ENCODE measurements at regions not wholly inside any gene's neighbourhood (a gene's known extent, or its start where the extent isn't known, plus 50 kb on each side); places are given as distances from the start of the nearest gene placed in this dataset.
"Not testable (repeated sequence)": the region's sequence is repeated elsewhere in the genome, so short reads cannot be mapped to it uniquely, and the experiment has no call there.

- DNase-seq (ENCODE audit: low read depth) = no peak
These were observed 66.7 kb upstream of the MYO3A start for GRCh38 chr10:25867321-25867720.

- DNase-seq (ENCODE audit: low read depth) = no peak
These were observed 64.9 kb upstream of the MYO3A start for GRCh38 chr10:25869067-25869591.

- no peak for DNase-seq (ENCODE audit: low read depth)
These were observed 64.4 kb upstream of the MYO3A start for GRCh38 chr10:25869609-25870008.

- DNase-seq (ENCODE audit: low read depth) = not testable (repeated sequence)
These were observed 59.6 kb upstream of the MYO3A start for GRCh38 chr10:25874402-25874801.

- peak; percentile 46 for DNase-seq (ENCODE audit: low read depth)
These were observed 58.4 kb upstream of the MYO3A start for GRCh38 chr10:25875556-25876165.

- DNase-seq (ENCODE audit: low read depth) = no peak
These were observed 56.7 kb upstream of the MYO3A start for GRCh38 chr10:25877296-25877695.
